HUES6 (cell line): ENCODE measurements at regions not wholly inside any gene's neighbourhood (a gene's known extent, or its start where the extent isn't known, plus 50 kb on each side); places are given as distances from the start of the nearest gene placed in this dataset.

Experiments used
- H3K27ac ChIP-seq: 2 replicates; pipeline ENCODE4 v1.7.0; 2013; ENCODE audit warnings: low read depth, mild to moderate bottlenecking, low read length, inconsistent platforms
- H3K27me3 ChIP-seq: 2 replicates; pipeline ENCODE4 v1.6.1; 2013; ENCODE audit warnings: low read length; ENCODE audit not compliant: control insufficient read depth, insufficient read depth
- H3K36me3 ChIP-seq: 2 replicates; pipeline ENCODE4 v1.6.1; 2013; ENCODE audit warnings: low read length; ENCODE audit not compliant: control insufficient read depth, insufficient read depth
- H3K4me1 ChIP-seq: 2 replicates; pipeline ENCODE4 v1.6.1; 2013; ENCODE audit warnings: low read length; ENCODE audit not compliant: control insufficient read depth, insufficient read depth
- H3K4me3 ChIP-seq: 2 replicates; pipeline ENCODE4 v1.5.1; 2013; ENCODE audit warnings: low read depth, low read length
- H3K9ac ChIP-seq: one replicate; pipeline ENCODE4 v1.6.1; 2013; ENCODE audit warnings: mild to moderate bottlenecking, low read length
- H3K9me3 ChIP-seq: 2 replicates; pipeline ENCODE4 v1.6.1; 2013; ENCODE audit warnings: low read depth, low read length; ENCODE audit not compliant: control insufficient read depth, insufficient read depth

DNA sequence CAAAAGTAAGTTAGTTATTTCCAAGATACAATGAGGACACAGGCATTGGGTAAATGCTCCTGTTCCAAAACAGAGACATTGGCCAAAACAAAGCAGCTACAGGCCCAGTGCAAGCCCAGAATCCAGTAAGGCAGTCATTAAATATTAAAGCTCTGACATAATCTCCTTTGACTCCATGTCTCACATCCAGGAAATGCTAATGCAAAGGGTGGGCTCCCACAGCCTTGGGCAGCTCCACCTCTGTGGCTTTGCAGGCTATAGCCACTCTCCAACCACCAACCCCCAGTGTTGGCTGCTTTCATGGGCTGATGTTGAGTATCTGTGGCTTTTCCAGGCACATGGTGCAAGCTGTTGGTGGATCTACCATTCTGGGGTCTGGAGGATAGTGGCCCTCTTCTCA lies 733.4 kb upstream of the SOX9 start:
- Histone ChIP-seq H3K9me3 (peaks cover 19% of the 10 kb centered on the region), H3K4me1 (no peaks in the 10 kb centered on the region), H3K9ac (no peak overlapping the region), H3K4me3 (no peak overlapping the region), H3K27ac (no peak overlapping the region), H3K36me3 (no peaks in the 10 kb centered on the region), H3K27me3 (no peaks in the 10 kb centered on the region)

DNA sequence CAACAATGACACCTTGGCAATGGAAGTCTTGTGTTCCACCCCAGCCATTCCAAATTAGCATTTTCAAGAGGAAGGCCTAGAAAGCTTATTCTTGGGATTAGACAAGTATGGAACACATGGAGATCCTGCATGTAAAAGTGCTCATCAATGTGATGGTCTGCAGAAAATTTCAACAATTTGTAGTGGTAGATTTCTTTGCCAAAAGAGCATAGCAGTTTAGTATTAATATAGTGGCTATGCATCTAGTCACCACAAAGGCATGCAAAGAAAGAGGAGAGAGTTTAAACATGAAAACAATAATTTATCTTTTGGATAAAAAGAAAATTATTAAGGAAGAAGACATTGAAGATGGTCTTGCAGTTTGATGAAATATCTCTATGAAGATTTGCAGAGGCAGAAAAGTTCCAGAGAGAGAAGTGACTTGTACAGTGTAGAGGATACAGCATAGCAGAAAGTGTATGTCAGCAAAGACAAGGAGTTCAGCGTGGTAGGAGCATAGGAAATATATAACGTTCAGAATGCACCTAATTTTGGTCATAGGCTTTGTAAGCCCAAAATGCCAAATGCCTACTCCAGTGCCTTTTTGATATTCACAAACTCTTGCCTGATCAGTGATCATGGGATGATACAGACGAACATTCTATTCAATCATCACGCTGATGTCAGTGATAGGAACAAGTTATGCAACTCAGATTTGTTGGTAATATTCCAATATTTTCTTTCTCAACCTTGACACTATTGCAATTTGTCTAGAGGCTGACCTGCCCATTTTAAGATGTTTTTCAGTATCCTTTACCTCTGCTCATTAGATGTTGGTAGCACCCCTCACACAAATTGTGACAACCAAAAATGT lies 727.9 kb upstream of the SOX9 start:
- H3K36me3 ChIP-seq, result no peaks in the 10 kb centered on the region
- H3K27me3 ChIP-seq, result no peaks in the 10 kb centered on the region

DNA sequence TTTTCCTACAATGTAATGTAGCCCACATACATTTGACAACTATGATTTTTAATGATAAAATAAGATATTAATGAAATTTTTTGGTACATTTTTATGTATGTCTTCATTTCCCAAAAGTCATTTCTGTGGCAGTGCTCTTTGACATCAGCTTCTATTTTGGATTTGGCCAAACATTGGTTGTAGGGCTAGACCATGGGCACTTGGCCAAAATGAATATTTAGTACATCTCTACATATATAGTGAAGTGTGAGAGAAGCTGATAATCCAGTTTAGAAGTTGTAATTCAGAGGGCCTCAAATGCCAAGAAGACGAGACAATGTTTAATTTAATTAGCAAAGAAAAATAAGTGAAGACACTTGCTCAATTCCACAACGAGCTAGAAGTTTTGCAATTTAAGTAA lies 724.9 kb upstream of the SOX9 start:
- H3K36me3 ChIP-seq, result no peaks in the 10 kb centered on the region
- H3K9ac ChIP-seq, result no peak overlapping the region
- H3K9me3 ChIP-seq, result no peaks in the 10 kb centered on the region
- H3K4me1 ChIP-seq, result peaks cover 10% of the 10 kb centered on the region; the same call in 1 of the 2 replicates
- no peaks in the 10 kb centered on the region for H3K27me3 ChIP-seq
- no peak overlapping the region for H3K4me3 ChIP-seq
- H3K27ac ChIP-seq, result no peak overlapping the region

More for the DNA sequence above, 727.9 kb upstream of the SOX9 start:
- Histone ChIP-seq H3K9me3 (peaks cover 11% of the 10 kb centered on the region), H3K4me3 (no peak overlapping the region), H3K4me1 (no peaks in the 10 kb centered on the region), H3K27ac (no peak overlapping the region), H3K9ac (no peak overlapping the region)

DNA sequence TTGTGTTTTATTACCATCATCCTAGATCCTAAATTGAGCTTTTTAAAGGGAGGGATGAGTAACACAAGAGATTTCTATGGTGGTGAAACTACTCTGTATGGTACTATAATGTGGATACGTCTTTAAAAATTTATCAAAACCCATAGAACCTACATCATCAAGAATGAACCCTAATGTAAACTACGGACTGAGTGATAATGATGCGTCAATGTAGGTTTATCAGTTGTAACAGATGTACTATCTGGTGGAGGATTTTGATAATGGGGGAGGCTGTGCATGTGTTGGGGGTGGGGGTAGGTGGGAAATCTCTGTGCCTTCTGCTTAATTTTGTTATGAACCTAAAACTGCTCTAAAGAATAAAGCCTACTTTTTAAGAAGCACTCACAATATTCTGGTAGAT lies 724.1 kb upstream of the SOX9 start:
- H3K36me3 ChIP-seq, result no peaks in the 10 kb centered on the region
- no peaks in the 10 kb centered on the region for H3K27me3 ChIP-seq
- H3K9me3 ChIP-seq, result no peaks in the 10 kb centered on the region
- no peak overlapping the region for H3K9ac ChIP-seq
- peaks cover 10% of the 10 kb centered on the region; the same call in 1 of the 2 replicates for H3K4me1 ChIP-seq
- no peak overlapping the region for H3K4me3 ChIP-seq
- no peak overlapping the region for H3K27ac ChIP-seq

DNA sequence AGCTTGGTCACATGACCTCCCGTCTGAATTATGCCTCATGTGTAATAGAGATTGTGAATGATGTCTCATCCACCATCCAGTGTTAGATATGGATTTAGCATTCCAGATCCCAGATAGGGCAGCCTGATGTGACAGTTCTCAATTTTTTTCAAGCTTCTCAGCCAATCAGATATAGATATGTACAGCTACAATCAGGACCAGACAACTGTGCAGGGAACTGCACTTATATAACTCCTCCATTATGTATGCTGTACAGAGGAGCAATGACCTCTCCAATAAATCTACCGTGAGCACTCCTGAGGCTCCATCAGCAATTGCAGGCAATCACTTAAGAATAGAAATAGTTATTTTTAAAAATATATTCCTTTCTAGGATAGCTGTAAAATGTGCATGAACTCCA lies 722.8 kb upstream of the SOX9 start:
- Histone ChIP-seq H3K9ac (no peak overlapping the region), H3K9me3 (no peaks in the 10 kb centered on the region), H3K36me3 (no peaks in the 10 kb centered on the region), H3K4me1 (peaks cover 10% of the 10 kb centered on the region; the same call in 1 of the 2 replicates), H3K4me3 (no peak overlapping the region), H3K27ac (no peak overlapping the region), H3K27me3 (no peaks in the 10 kb centered on the region)

DNA sequence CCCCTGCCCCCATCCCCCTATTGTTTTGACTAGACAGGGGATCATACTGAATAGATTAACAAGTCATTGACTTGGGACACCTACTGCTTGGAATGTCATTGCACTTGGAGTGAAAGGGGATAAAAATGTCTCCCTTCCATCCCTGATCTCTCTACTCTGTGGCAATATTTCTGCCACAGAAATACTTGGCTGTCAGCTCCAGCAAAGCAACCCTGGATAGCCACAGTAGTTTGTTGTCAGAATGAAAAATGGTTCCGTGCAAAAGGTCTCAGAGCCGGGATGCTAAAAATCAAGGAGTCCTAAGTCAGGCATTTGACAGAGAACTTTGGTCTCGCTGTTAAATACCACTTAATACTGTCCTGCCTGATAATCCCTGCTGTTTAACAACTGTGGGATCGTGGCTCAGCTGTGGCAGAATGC lies 722.0 kb upstream of the SOX9 start:
- Histone ChIP-seq H3K4me3 (no peak overlapping the region), H3K9ac (no peak overlapping the region), H3K27ac (no peak overlapping the region), H3K9me3 (no peaks in the 10 kb centered on the region), H3K27me3 (no peaks in the 10 kb centered on the region), H3K4me1 (peaks cover 10% of the 10 kb centered on the region; the same call in 1 of the 2 replicates), H3K36me3 (no peaks in the 10 kb centered on the region)

DNA sequence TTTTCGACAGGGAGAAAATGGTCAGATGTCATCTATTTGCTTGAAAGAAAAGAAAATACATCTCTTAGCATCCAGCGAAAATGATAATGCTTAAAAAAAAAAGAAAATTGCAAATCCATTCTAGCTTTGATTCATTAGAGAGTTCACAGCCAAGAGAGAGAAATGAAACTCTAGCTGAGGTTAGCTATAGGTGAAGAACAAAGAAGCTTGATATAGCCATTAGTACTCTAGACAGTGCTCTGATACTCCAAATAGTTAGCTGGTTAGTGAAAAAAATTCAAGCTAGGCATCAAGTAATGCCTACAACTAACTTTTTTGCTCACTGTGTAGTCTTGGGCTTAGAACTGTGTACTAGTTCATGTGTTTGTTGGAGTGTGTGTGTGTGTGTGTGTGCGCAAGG lies 721.6 kb upstream of the SOX9 start:
- H3K9me3 ChIP-seq, result no peaks in the 10 kb centered on the region
- H3K9ac ChIP-seq, result no peak overlapping the region
- no peak overlapping the region for H3K27ac ChIP-seq
- no peak overlapping the region for H3K4me3 ChIP-seq
- H3K4me1 ChIP-seq, result peaks cover 10% of the 10 kb centered on the region; the same call in 1 of the 2 replicates
- no peaks in the 10 kb centered on the region for H3K36me3 ChIP-seq
- H3K27me3 ChIP-seq, result no peaks in the 10 kb centered on the region

DNA sequence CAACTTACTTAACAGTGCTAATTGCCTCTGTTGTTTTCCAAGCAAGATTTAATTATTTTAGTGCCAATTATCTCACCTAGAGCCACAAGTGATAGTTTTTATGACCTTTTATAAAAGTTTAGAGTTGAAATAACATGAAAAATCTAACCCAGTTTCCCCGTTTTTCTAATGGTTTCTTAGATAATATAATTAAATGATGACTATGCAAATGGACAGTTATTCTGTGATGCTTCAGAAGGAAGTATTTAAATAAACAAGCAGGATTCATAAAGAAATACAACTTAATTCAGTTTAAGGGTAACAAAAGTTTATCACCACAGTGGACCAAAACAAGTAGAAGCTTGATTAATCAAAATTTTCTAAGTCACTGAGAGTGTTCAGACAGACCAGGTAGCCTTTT lies 721.2 kb upstream of the SOX9 start:
- H3K36me3 ChIP-seq, result no peaks in the 10 kb centered on the region
- H3K9ac ChIP-seq, result no peak overlapping the region
- H3K4me1 ChIP-seq, result peaks cover 10% of the 10 kb centered on the region; the same call in 1 of the 2 replicates
- H3K27me3 ChIP-seq, result no peaks in the 10 kb centered on the region
- no peak overlapping the region for H3K27ac ChIP-seq
- H3K4me3 ChIP-seq, result no peak overlapping the region
- H3K9me3 ChIP-seq, result no peaks in the 10 kb centered on the region

DNA sequence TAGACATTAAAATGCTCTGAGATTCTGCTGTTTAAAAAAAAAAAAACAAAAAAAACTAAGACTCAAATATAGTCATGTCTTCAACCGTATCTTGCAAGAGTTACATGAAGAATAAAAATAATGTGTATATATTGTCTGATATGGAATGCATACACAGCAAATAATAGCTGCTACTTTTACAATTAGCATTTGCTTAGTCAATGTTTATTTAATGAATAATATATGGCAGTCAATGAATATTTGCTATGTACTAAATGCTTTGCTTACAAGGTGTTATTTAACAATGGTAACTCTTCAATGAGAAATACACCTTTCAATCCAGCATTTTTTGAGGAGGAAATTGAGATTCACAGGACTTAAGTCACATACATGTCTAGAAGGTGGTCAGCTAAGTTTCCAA lies 718.8 kb upstream of the SOX9 start:
- Histone ChIP-seq H3K9me3 (no peaks in the 10 kb centered on the region), H3K9ac (no peak overlapping the region), H3K4me3 (no peak overlapping the region), H3K27ac (no peak overlapping the region), H3K27me3 (no peaks in the 10 kb centered on the region), H3K4me1 (peaks cover 10% of the 10 kb centered on the region; the same call in 1 of the 2 replicates), H3K36me3 (no peaks in the 10 kb centered on the region)

DNA sequence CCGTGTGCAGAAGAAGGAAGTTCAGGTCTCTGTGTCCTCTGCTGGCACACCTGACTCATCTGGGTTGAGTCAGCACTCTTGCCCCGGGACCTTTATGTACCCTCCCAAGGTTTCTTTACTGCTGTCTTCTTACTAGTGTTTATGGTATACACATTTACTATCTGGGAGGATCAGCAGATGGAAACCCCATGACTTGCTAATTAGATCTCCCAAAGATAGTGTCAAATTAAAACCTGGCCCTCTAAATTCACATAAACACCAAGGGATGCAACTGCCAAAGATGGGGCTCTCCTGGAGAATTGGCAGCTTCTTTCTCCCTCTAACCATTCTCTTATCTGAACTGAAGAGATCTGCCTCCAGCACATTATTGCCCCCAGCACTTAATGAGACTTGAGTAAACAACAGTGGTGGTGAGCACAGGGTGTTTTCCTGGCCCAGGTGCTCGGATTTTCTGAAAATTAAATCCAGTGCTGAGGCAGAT lies 718.1 kb upstream of the SOX9 start:
- no peak overlapping the region for H3K4me3 ChIP-seq
- H3K9ac ChIP-seq, result no peak overlapping the region
- no peaks in the 10 kb centered on the region for H3K36me3 ChIP-seq
- no peaks in the 10 kb centered on the region for H3K9me3 ChIP-seq
- H3K27me3 ChIP-seq, result no peaks in the 10 kb centered on the region
- peaks cover 10% of the 10 kb centered on the region; the same call in 1 of the 2 replicates for H3K4me1 ChIP-seq
- no peak overlapping the region for H3K27ac ChIP-seq

DNA sequence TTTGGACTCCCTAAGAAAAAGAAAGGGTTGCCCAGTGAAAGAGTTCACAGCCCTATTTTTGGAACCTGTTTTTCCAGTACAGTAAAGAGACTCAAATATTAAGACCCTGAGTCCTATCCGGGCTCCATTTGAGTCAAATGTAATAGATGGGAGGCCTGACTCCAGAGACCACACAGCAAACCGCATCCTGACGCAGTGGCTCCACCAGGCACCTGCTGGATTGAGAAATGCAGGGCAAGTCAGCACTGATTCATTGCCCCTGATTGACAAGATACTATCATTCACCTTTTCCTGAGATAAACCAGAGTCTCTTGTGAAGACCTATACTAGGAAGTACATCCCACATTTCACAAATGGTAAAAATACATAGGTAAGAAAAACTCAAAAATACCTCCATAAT lies 715.7 kb upstream of the SOX9 start:
- H3K36me3 ChIP-seq, result no peaks in the 10 kb centered on the region
- H3K27ac ChIP-seq, result no peak overlapping the region
- no peak overlapping the region for H3K4me3 ChIP-seq
- H3K9ac ChIP-seq, result no peak overlapping the region
- no peaks in the 10 kb centered on the region for H3K27me3 ChIP-seq
- no peaks in the 10 kb centered on the region; the same call in 1 of the 2 replicates for H3K4me1 ChIP-seq
- H3K9me3 ChIP-seq, result no peaks in the 10 kb centered on the region
